Endothelial cell of umbilical vein (primary cell): ENCODE measurements at regions not wholly inside any gene's neighbourhood (a gene's known extent, or its start where the extent isn't known, plus 50 kb on each side); places are given as distances from the start of the nearest gene placed in this dataset.

Experiments
- BruUV-seq: library from RNA; stranded (reverse); fragments of 400-500 nt; replicated peaks from 2 replicates; lab custom pipeline; 2021; lab: Mats Ljungman, UMichigan
- CTCF ChIA-PET: fragments of 300-600, 350-600 bp; sonication (Branson Sonifier 250); formaldehyde crosslinking; loops from one replicate; lab custom pipeline; 2021; ENCODE audit warnings: antibody characterized with exemption, inconsistent platforms; lab: Charles Lee
- POLR2A ChIA-PET: fragments of 300-600, 350-600 bp; sonication (Branson Sonifier 250); formaldehyde crosslinking; loops from one replicate; lab custom pipeline; 2021; ENCODE audit warnings: antibody characterized with exemption, inconsistent platforms; lab: Charles Lee
- DNase-seq: peaks from one replicate; pipeline ENCODE4 v3.0.0-alpha.2; 2011; ENCODE audit warnings: low read depth, low spot score
- FAIRE-seq: peaks from 2 replicates; lab custom pipeline; 2011; peaks lifted over from hg19 to GRCh38; lab: Jason Lieb, UNC
- H2AFZ ChIP-seq: 2 replicates; pipeline ENCODE4 v1.6.0; 2012; ENCODE audit warnings: low read depth, low read length, control low read depth, inconsistent platforms
- H3K27ac ChIP-seq: 2 replicates; pipeline ENCODE4 v1.5.1; 2011; ENCODE audit warnings: low read depth, mild to moderate bottlenecking, control low read depth, low read length, moderate library complexity; ENCODE audit not compliant: insufficient read depth
- H3K27me3 ChIP-seq, 2 experiments: 2 replicates each; pipeline versions ENCODE4 v1.6.0 to v1.6.1; 2011; ENCODE audit warnings: low read length in 2 of 2, mixed read lengths in 1 of 2; ENCODE audit not compliant: control insufficient read depth in 2 of 2, insufficient read depth in 2 of 2
- H3K36me3 ChIP-seq, 2 experiments: 2 replicates in 1 of 2; 3 replicates in 1 of 2; pipeline ENCODE4 v1.5.1; 2011; ENCODE audit warnings: low read length in 2 of 2, mild to moderate bottlenecking in 1 of 2, moderate library complexity in 1 of 2; ENCODE audit not compliant: control insufficient read depth in 2 of 2, insufficient read depth in 2 of 2; ENCODE audit errors: extremely low read depth in 1 of 2
- H3K4me1 ChIP-seq: 3 replicates; pipeline ENCODE4 v1.5.1; 2011; ENCODE audit warnings: mild to moderate bottlenecking, low read length; ENCODE audit not compliant: control insufficient read depth, insufficient read depth; ENCODE audit errors: extremely low read depth
- H3K4me2 ChIP-seq: 2 replicates; pipeline ENCODE4 v1.6.1; 2011; ENCODE audit warnings: low read length, control low read depth, mixed read lengths; ENCODE audit not compliant: insufficient read depth
- H3K4me3 ChIP-seq, 3 experiments: fragments of 200-600 bp in 1 of 3; sonication (generic), shearing (Covaris generic) in 1 of 3; replicated peaks in 1 of 3; 2 replicates each; pipeline ENCODE4 v1.5.1; 2011 to 2016; ENCODE audit warnings: control low read depth in 3 of 3, low read length in 3 of 3, mild to moderate bottlenecking in 2 of 3, inconsistent platforms in 1 of 3, low read depth in 1 of 3, moderate library complexity in 1 of 3; ENCODE audit not compliant: insufficient read depth in 1 of 3
- H3K79me2 ChIP-seq: 2 replicates; pipeline ENCODE4 v1.6.0; 2012; ENCODE audit warnings: low read length, inconsistent platforms; ENCODE audit not compliant: control insufficient read depth, insufficient read depth
- H3K9ac ChIP-seq: replicated peaks from 2 replicates; pipeline ENCODE3; 2011; ENCODE audit warnings: low read length, control low read depth; ENCODE audit not compliant: insufficient read depth; ENCODE audit errors: extremely low read depth
- H3K9me1 ChIP-seq: replicated peaks from 3 replicates; pipeline ENCODE4 v1.6.0; 2011; ENCODE audit warnings: mild to moderate bottlenecking, low read length; ENCODE audit not compliant: control insufficient read depth, insufficient read depth; ENCODE audit errors: extremely low read depth
- H3K9me3 ChIP-seq: replicated peaks from 2 replicates; pipeline ENCODE4 v1.5.1; 2012; ENCODE audit warnings: low read length, inconsistent platforms; ENCODE audit not compliant: control insufficient read depth, insufficient read depth
- H4K20me1 ChIP-seq: replicated peaks from 2 replicates; pipeline ENCODE3; 2011; ENCODE audit warnings: mild to moderate bottlenecking, low read length; ENCODE audit not compliant: control insufficient read depth, insufficient read depth; ENCODE audit errors: extremely low read depth
- EZH2 ChIP-seq: IDR thresholded peaks from 2 replicates; pipeline ENCODE4 v1.6.1; 2012; ENCODE audit warnings: borderline replicate concordance, low read depth, mild to moderate bottlenecking, moderate library complexity, low read length, inconsistent platforms; ENCODE audit not compliant: severe bottlenecking
- JUN ChIP-seq: IDR thresholded peaks from 2 replicates; pipeline ENCODE4 v1.6.1; 2011; ENCODE audit warnings: borderline replicate concordance, low read depth; ENCODE audit not compliant: insufficient read length, insufficient read depth
- MAX ChIP-seq: IDR thresholded peaks from 2 replicates; pipeline ENCODE4 v1.6.1; 2011; ENCODE audit not compliant: insufficient read depth, insufficient read length
- POLR2A ChIP-seq: IDR thresholded peaks from 2 replicates; pipeline ENCODE4 v1.6.1; 2012; ENCODE audit warnings: low read depth, mild to moderate bottlenecking, control low read depth, low read length
- POLR2AphosphoS5 ChIP-seq: IDR thresholded peaks from 2 replicates; pipeline ENCODE4 v1.6.1; 2012; ENCODE audit warnings: low read depth, mild to moderate bottlenecking, control low read depth, low read length, moderate library complexity; ENCODE audit not compliant: insufficient read depth
- dilution Hi-C: fragments of 300-500 bp; cut with MboI; formaldehyde crosslinking; loops from one replicate; pipeline ENCODE4 v1.15.0; 2019; ENCODE audit warnings: low sequenced_read_pairs; ENCODE audit not compliant: extremely low pct_ligation_motif_present
- intact Hi-C: fragments of 100-400 bp; cut with micrococcal nuclease; formaldehyde crosslinking; loops from one replicate; pipeline ENCODE4 v1.10.0; 2022
- TF ChIP-seq, protein P1 (sequence below), 2 donors: IDR thresholded peaks; 1 replicate in 1 of 2; 2 replicates in 1 of 2; pipeline ENCODE4 v1.5.1; 2011; ENCODE audit warnings: low read length in 2 of 2, mild to moderate bottlenecking in 2 of 2, moderate library complexity in 2 of 2, control low read depth in 1 of 2, inconsistent platforms in 1 of 2, low read depth in 1 of 2; ENCODE audit not compliant: insufficient read depth in 1 of 2; ENCODE audit errors: extremely low read depth in 1 of 2

GRCh38 chr10:122779924-122780323 is 65.7 kb downstream of the CUZD1 start:
- dilution Hi-C loops, result no loop called here

More at GRCh38 chr10:122779924-122780323, 65.7 kb downstream of the CUZD1 start:
- H3K27ac ChIP-seq, result no peak overlapping the region
- H3K9me1 ChIP-seq, result no peaks in the 10 kb centered on the region
- intact Hi-C loops, result no loop called here
- no peaks in the 10 kb centered on the region for H4K20me1 ChIP-seq
- no peaks in the 10 kb centered on the region for H3K9me3 ChIP-seq
- no peak overlapping the region for H3K9ac ChIP-seq
- no peaks in the 10 kb centered on the region for H3K27me3 ChIP-seq
- H3K4me1 ChIP-seq, result no peaks in the 10 kb centered on the region
- no peak overlapping the region for H3K4me2 ChIP-seq
- ChIA-PET POLR2A (no interaction called here), CTCF (no interaction called here)
- H2AFZ ChIP-seq, result no peak overlapping the region
- TF ChIP-seq POLR2A, result no peak
- TF ChIP-seq JUN, result no peak
- TF ChIP-seq POLR2AphosphoS5, result no peak
- TF ChIP-seq EZH2, result no peak
- TF ChIP-seq, protein P1, sequence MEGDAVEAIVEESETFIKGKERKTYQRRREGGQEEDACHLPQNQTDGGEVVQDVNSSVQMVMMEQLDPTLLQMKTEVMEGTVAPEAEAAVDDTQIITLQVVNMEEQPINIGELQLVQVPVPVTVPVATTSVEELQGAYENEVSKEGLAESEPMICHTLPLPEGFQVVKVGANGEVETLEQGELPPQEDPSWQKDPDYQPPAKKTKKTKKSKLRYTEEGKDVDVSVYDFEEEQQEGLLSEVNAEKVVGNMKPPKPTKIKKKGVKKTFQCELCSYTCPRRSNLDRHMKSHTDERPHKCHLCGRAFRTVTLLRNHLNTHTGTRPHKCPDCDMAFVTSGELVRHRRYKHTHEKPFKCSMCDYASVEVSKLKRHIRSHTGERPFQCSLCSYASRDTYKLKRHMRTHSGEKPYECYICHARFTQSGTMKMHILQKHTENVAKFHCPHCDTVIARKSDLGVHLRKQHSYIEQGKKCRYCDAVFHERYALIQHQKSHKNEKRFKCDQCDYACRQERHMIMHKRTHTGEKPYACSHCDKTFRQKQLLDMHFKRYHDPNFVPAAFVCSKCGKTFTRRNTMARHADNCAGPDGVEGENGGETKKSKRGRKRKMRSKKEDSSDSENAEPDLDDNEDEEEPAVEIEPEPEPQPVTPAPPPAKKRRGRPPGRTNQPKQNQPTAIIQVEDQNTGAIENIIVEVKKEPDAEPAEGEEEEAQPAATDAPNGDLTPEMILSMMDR (IDR thresholded peaks at IDR 0.05; ENCODE audit: extremely low read depth in 1 of 2, insufficient read depth in 1 of 2, low read depth in 1 of 2, low read length in 2 of 2), result no peak
- no peak for TF ChIP-seq MAX
- no peaks in the 10 kb centered on the region for H3K79me2 ChIP-seq
- BruUV-seq, result no TSS peak
- H3K36me3 ChIP-seq, result no peaks in the 10 kb centered on the region
- DNase-seq (no peak), FAIRE-seq (no peak)
- no peak overlapping the region for H3K4me3 ChIP-seq
